ENCODE measurements at regions not wholly inside any gene's neighbourhood (a gene's known extent, or its start where the extent isn't known, plus 50 kb on each side); places are given as distances from the start of the nearest gene placed in this dataset.

DNA sequence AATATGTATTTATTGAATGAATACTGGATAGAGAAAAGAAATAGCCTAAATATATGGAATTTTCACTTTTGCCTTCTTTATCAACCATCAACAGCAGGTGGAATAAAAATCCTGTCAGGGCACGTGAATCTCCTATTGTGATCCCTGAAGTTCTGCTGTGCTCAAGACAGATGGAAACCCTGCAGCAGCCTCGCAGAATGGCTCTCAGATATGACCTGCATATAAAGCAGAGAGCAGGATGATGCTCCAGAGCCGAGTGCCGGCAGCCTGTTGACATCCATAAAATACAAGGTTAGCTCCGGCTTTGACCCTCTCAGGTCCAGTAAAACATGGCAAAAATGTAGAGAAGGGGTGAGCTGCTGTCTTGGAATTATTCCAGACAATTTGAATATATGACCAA, 659.3 kb downstream of the DIAPH3 start:
- no peak for DNase-seq

GRCh38 chr13:59510386-59510785, 653.3 kb downstream of the DIAPH3 start:
- DNase-seq = peak in 1 of 14 donors; percentile 42

GRCh38 chr13:59513686-59514085, 650.0 kb downstream of the DIAPH3 start:
- DNase-seq = peak in 1 of 14 donors; percentile 43

DNA sequence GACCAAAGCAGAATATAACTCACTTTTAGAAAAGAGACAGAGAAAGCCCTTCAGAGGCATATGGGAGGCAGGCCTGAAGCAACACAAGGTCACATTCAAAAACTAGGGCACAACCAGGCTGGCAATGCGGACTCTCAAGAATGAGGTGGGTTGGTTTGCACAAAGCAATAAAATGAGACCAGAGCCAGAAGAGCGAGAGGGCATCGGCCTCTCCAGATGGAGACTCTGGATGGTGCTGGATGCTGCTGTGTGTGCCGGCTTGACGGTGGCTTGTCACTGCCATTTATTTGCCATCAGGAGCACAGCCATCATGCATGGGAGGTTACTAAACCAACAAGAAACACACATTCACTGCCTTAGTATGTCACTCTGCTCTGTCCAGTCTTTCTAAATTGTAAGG, 649.4 kb downstream of the DIAPH3 start:
- DNase-seq = peak in 1 of 14 donors; percentile 48

DNA sequence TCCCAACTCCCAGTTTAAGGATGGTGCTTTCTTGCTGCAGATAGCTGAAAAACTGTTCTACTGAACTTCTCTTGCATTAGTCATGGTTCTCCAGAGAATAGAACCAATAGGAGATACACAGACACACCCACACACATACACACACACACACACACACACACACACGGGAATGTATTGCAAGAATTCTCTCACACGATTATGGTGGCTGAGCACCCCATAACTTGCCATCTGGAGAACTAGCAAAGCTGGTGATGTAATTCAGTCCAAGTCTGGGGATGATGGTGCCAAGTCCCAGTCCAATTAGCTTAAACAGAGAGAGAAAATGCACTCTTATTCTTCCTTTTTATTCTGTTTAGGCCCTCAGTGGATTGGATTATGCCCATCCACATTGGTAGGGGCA, 643.9 kb downstream of the DIAPH3 start:
- no peak for DNase-seq

- no peak for DNase-seq
Measured at GRCh38 chr13:59521549-59521948, 642.2 kb downstream of the DIAPH3 start.

GRCh38 chr13:59522652-59523051, 641.1 kb downstream of the DIAPH3 start:
- no peak for DNase-seq

GRCh38 chr13:59527500-59527899, 636.2 kb downstream of the DIAPH3 start:
- no peak for DNase-seq

DNA sequence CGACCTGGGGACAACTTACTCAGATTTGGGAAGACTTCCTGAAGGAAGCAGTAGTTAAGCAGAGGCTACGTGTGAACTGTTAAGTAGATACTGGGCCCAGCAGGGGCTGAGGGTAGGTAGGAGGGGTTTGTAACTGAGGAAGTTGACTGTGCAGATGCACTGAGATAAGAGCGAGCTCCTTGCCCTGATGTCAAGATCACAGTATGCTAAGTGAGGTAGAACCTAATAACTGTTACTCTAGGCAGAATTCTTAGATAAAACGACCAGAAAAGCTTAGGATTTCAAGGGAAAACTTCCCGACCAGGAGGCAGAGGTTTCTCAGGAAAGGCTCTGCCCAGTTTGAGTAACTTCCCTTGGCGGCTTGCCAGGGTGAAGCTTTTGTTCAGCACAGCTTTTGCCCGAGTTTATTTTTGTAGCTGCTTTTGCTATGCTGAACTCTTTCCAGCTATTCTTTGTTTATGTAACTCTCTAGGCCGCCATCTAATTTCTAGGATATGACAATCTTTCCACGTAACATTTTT, 632.1 kb downstream of the DIAPH3 start:
- DNase-seq = peak in 9 of 14 donors; percentile 3 to 61 (median 27)

- DNase-seq = no peak
Measured at GRCh38 chr13:59532405-59532804, 631.3 kb downstream of the DIAPH3 start.

DNA sequence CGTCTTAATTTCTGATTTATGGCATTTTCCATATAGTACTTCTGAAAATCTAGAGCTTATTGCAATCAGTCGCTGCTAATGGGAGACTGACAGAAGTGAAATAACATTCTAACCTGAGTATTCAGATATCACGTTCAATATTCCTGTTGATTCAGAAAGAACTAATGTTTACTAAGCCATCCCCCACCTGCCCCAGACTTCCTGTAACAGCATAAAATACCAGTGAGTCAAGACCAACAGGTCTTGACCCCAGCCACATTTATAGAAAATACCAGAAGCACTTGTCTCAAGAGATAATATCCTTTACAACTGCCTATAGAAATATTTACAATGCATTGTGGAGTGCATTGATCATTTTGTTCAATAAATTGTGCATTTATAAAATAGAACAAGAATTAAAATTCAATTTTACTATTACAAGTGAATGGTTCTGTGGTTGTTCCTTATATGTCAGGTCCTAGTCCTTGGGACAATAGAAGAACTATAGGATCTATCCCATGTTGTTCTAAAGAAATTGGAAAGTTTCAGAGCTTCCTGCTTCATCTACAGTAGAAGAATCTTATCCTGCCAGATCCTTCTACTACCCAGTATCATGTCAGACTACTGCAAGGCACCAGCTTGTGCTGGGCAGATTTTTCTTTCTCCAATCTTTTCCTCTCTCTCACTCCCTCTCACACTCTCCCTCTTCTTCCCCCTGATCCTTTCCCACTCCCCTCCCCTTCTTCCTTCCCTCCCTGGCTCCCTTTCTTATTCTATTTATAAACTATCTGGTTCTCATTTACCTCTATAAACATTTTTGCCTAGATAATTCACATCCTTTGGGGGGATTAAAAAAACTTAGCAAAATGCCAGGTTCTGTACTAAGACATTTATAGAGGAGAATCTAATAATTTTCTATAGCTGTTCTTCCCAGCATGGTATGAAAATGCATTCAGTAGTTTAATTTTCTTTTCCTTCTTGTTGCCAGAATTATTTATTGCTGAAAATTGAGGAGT, 629.9 kb downstream of the DIAPH3 start:
- no peak for DNase-seq

DNA sequence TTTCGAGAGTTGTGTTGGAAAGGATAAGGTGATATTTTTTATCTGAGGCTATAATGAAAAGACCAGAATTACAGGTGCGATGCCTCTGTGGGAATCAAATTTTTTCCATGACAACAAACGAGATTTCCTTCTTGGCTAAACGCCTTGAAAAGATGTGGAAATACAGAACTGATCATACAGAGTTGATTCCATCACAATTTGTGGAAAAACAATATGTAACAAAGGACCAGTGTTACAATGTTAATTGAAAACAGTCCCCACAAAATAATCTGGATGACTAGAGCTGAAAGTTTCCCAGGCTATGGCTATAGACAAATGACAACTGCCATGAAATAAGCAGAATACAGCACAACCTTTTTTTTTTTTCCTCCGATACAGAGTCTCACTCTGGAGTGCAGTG, 628.9 kb downstream of the DIAPH3 start:
- no peak for DNase-seq

GRCh38 chr13:59537500-59537899, 626.2 kb downstream of the DIAPH3 start:
- no peak for DNase-seq

DNA sequence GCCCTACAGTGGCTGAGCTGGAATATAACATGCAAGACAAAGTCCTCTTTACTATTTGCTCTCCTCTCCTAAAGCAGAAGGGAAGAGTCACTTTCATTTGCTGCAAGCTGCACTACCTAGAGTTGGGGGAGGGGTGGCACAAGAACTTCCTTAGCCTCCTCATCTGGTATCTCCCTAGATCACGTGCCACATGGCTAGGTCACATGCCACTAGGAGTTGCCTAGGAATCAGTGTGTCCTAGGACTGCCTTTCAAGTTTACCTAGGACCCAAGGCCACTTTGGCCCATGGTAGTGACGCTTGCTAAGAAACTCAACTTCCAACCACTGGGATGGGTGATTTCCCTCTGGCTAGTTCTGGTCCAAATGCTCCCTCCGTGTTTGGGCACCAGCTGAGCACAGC, 625.2 kb downstream of the DIAPH3 start:
- DNase-seq = no peak

DNA sequence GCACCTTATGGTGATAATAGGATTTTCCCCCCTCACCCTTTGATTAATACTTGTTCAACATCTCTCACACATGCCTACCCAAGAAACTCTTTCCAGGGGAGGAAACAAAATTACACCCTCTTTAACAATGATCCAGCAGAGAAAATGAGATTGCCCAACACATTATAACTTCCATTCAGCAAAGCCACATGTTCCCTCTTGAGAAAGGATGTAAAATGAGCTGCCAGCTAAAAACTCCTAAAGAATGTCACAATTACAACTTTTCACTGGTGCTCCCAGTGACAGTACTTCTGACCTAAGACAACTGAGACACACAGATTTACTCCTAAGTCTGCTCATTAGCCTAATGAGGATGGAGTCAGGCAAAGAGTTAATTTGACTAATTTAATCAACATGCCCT, 621.4 kb downstream of the DIAPH3 start:
- DNase-seq = no peak

- DNase-seq = no peak
Measured at GRCh38 chr13:59543418-59543817, 620.3 kb downstream of the DIAPH3 start.

- no peak for DNase-seq
Measured at GRCh38 chr13:59545007-59545406, 618.7 kb downstream of the DIAPH3 start.

DNA sequence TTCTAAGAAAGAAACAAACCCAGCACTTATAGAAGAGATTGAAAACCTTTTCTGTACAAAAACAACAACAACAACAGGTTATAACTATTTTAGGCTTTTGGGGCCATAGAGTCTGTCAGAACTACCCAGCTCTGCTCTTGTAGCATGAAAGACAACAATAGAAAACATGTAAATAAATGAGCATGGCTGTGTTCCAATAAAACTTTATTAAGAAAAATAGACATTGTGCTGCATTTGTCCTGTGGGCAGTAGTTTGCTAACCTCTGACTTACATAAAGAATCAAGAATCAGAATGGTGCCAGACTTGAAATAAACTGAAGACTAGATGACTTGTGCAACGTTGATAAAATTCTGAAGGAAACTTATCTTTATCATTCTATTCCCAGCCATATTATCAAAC, 617.5 kb downstream of the DIAPH3 start:
- DNase-seq = no peak

DNA sequence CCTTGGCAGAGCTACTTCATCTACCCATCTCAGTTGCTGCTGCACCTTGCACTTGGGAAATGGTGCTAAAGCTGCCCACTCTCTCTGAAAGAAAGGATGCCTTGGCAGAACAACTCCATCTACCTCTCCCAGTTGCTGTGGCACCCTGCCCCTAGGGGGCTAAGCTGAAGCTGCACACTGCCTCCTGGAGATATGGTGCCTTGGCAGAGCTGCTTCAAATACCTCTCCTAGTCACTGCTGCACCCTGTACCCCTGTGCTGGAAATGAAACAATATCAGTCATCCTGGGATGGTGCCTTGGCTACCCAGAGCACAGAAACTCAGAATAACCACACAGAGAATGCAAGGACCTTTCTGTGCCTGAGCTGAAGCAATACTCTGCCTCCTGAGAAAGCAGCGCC, 615.8 kb downstream of the DIAPH3 start:
- no peak for DNase-seq

DNA sequence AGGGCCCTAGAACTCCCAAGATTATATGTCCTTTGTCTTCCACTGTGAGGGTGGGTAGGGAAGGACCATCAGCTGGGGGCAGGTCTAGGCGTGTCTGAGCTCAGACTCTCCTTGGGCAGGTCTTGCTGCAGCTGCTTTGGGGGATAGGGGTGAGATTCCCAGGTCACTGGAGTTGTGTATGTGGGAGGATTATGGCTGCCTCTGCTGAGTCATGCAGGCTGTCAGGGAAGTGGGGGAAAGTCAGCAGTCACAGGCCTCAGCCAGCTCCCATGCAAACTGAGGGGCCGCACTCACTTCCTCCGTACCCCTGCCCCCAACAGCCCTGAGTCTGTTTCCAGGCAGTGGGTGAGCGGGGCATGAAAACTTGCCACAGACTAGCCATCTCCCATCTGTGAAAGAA, 600.8 kb downstream of the DIAPH3 start:
- DNase-seq = no peak

DNA sequence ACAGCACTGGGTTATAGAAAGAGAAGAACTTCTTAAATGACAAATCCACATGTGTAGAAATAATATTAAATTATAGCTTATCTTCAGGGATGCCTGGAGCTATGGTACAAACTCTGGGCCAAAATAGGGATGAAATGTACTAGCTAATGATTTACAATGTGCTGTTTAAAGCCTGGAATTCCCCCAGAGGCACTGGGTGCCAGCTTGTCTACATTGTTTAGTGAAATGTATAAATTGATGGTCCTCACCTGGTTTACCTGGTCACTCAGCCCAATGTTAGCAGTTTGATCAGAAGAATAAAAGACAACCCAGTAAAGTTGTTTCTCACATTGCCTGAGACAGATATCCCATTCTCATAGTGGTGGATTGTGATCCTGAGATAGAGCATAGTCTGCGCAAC, 597.2 kb downstream of the DIAPH3 start:
- no peak for DNase-seq

GRCh38 chr13:59568306-59568705, 595.4 kb downstream of the DIAPH3 start:
- DNase-seq = no peak

GRCh38 chr13:59570204-59570603, 593.5 kb downstream of the DIAPH3 start:
- DNase-seq = no peak

DNA sequence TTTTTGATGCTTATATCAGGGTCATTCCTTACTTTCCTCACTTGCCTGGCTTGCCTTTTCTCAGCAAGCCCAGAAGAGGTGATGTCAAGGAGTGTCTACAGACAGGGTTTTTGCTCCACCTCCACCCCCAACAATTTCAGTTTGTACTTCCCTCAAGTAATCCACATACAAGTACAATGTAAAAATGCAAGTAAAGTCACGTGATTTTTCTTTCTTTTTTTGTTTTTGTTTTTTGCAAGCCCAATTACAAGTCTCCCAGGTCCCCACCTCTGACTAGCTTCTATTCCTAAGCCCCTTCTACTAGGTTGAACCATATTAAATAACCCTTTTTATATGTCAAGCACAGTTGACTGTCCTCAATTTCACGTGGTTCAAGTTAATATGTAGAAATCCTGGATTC, 579.6 kb downstream of the DIAPH3 start:
- no peak for DNase-seq
